GM18519 (cell line): ENCODE measurements at regions not wholly inside any gene's neighbourhood (a gene's known extent, or its start where the extent isn't known, plus 50 kb on each side); places are given as distances from the start of the nearest gene placed in this dataset.
"Not testable (repeated sequence)": the region's sequence is repeated elsewhere in the genome, so short reads cannot be mapped to it uniquely, and the experiment has no call there.

ENCODE experiments used
- ATAC-seq: cut with Tn5 transposase; IDR thresholded peaks from one replicate; pipeline ENCODE4 v1.9.1; 2021; ENCODE audit warnings: mild to moderate bottlenecking, moderate library complexity; ENCODE audit not compliant: unreplicated experiment, low FRiP score

DNA sequence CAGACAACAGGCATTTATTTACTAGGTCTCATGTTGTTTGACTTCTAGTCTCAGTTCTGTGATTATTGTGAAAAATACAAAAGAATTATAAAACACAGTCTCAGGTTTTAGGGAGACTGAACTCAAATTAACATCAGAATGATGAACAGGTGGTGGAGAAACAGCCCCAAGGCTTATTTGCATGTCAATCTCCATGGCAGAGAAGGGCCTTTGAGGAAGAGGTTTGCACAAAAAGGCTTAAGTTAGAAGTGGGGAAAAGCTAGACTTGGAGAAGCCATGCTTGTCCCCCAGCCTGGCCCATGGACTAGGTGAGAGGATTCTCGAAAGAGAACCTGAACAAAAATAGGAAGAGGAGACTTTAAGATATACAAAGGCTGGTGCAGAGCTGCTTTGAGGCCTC, 183.3 kb downstream of the EDN1 start:
- ATAC-seq: no peak

DNA sequence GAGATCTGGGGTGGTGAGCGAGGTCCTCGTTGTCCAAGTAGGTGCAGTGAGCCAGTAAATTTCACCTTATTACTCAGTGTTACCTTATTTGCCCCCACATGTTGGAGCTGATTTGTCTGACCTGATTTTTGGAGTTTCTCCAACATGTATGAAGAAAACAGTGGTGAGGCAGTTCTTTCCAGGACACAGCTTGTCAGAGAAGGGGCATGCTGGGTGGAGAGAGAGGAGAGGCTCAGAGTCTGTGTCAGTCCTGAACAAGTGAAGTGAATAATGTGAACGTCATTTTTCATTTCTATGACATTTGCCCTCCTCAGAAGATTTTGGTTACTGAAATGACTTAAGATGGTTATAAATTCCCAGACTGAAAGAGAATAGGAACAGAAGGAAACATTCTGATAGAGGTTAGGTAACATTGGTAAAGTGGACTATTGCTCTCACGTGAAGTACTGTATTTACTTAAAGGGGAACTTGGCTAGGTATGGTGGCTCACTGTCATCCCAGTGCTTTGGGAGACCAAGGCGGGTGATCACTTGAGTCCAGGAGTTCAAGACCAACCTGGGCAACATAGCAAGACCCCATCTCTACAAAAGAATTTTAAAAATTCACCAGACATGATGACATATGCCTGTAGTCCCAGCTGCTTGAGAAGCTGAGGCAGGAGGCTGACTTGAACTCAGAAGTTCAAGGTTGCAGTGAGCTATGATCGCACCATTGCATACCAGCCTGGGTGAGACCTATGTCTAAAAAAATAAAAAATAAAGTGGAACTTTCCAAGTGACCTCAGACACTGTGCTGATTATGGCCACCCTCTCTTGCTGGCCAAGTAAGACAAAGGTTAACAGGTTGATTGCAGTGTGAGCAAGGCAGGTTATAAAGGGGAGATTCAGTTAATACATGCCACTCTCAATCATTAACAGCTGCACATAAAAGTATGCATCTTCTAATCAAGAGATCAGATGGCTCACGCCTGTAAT, 184.3 kb downstream of the EDN1 start:
- no peak for ATAC-seq

DNA sequence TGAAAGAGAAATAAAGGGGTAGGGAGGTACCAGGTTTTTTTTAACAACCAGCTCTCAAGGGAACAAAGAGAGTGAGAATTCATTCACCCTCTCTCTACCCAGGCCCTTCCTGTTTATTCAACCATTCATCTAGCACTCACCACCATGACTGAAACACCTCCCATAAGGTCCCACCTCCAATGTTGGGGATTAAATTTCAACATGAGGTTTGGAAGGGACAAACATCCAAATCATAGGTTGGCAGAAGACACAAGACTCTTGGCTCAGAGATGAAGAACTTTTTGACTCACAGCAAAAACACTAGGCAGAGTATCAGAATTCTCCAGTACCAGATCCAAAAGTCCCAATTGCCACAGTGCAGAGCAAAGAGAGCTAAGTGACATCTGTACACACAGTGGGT, 186.3 kb downstream of the EDN1 start:
- ATAC-seq: no peak

DNA sequence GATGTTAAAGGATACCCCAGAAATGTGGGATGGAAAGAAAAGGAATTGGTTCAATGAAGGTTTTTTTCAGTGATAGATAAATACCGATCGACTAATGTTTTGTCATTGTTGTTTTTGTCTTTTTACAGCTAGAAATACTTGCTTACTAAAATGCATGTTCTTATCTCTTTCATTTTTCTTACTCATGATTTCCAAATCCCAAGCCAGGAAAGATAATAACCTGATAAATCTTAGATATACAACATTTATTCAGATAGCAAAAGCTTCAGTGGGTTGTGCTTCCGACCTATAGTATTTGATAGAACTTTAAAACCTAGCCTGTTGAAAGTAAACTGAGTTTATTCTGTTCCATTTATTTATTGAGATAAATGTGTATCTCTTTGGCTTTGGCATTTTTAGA, 187.5 kb downstream of the EDN1 start:
- ATAC-seq: no peak

DNA sequence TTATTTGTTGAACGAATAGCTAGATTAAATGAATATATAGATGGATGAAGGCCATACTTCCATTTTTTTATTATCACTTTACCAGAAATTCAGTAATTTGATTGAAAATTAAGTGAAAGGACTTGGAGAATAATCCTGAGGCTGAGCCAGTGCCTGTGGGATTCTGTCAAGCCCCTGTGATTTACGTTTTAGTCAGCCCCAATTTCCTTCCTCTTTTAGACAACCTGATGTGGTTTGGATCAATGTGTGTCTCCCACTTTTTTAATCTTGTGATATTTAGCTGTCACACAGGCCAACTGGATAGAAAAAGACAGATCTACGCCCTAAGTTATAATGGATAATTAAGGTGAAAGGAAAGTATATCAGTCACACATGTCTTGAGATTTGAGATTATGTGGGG, 188.8 kb downstream of the EDN1 start:
- no peak for ATAC-seq

DNA sequence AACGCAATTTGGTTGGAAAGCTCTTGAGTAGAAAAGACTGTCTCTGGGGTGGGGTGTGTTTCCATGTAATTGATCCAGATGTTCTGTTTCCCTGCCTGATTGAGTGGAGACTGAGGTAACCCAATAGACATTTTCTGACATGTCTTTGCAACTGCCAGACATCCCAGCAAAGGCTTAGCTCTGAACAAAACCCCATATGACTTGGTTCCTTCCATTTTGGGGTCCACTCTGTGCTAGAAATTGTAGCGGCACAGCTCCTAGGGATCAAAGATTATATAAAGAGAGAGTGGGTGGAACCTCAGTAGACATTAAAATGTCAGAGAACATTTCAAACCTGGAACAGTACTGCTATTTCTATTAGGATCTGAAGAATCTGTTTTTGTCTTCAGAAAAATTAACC, 189.3 kb downstream of the EDN1 start:
- no peak for ATAC-seq

DNA sequence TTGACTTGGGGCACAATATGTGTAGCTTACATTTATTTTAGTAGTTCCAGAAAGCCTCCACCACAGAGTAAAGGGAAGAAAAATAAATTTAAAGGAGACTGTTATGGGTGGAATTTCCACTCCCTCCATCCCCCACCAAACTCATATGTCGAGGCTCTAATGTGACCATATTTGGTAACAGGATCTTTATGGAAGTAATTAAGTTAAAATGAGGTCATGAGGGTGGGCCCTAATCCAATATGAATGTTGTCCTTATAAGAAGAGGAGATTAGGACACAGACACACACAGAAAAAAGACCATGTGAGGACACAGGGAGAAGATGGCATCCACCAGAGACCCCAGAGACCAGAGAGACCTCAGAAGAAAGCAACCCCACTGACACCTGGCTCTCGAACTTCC, 189.7 kb downstream of the EDN1 start:
- ATAC-seq: no peak

DNA sequence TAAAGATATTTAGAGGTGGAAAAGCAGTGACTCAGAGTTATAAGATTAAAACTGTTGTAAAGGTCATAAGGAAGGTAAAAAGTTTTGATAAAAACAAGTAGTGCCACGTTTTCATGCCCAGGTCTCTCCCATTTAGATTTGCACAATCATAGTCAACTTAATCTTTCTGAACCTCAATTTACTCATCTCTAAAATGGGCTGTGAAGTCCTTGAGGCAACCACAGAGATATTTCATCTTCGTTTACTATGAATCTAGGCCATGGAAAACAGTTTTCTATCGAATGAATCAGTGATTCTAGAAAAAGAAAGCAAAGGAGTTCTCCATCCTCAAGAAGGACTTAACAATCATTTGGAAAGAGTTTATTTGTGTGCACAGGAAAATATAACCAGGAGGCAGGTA, 190.2 kb downstream of the EDN1 start:
- no peak for ATAC-seq

DNA sequence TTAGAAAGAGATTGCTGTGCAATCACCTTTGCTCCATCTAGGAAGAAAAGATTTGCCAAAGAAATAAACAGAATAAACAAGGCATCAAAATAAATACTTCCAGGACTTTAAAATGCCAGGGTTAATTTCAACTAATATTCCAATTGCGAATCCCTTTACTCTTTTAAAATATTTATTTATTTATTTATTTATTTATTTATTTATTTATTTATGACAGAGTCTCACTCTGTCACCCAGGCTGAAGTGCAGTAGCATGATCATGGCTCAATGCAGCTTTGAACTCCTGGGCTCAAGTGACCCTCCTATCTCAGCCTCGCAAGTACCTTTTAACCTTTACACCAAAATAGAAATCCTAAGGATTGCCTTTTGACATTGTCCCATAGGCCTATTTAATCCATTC, 191.1 kb downstream of the EDN1 start:
- no peak for ATAC-seq

DNA sequence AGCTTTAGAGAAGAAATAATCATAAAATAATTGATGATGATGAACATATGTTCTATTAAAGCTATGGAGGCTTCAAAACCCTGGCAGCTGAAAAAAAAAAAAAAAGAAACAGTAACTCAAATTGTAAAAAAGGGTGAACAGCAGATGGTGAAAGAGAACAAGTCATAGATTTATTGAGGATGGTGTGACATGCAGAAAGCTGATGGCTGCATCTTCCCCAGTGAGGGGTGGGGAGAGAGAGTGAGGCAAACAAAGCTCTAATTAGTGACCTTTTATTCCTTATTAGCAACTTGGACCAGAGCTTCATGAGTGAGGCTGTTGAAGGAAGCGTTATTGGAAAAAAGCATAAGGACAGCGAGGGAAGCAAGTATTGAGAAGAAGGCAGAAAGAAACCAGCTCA, 191.7 kb downstream of the EDN1 start:
- no peak for ATAC-seq

DNA sequence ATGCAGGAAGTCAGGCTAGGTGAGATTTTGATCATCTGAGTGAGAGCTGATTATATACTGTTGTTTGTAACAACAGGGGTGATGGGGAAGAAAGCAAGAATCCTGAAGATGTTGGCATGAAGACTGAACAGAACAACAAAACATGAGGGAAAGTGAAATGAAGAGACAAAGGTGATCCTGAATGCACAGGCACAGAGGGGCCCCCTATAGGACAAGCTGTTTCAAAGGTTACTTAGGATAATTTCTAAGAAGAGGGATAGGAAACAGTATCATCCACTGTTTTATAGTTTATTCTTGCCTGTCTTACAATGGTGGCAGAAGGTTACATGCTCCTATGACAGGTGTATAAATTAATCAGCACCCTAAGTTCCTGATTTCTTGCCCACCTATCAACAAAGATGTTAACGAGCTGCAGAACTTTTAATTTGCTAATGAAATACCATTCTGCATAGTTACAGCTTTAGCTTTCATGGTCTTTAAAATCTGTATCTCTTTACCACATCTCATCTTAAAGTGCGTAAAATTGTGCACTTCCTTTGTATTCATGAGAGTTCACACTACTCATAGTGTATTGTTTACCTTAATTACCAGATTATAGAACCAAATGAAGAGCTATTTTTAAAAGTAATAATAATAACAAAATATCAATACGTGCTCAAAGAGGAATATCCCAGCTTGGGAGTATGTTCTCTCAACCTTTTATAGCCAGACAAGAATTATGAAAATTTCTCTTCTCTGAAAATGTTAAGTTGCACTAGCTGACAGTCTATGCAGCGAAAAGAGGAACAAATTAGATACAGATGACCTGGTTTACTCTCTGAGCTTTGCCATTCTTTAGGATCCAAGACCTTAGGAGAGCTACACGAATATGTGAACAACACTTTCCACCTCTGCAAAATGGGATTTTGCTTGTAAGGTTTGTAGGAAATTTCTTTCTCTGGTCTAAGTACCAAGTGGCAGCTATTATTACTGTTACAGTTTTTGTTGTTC, 192.5 kb downstream of the EDN1 start:
- ATAC-seq: no peak

DNA sequence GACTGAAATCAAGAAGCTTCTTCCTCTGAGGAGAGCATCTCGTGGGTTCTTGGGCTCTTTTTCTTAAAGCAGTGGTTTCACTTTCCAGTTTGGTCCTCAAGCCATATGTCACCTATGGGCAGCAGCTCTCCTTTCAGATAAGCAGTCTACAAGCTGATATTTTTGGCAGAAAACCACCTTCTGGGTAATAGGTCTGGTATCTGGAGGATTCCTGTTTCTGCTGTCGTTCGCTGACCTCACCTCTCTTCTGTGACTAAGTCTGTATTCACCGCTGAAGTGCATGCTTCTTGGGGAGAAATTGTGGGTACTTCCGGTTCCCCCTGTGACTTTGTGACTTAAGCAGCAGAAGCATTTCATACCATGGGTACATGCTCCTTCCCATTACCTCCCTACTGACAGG, 193.6 kb downstream of the EDN1 start:
- ATAC-seq: peak; percentile 70

DNA sequence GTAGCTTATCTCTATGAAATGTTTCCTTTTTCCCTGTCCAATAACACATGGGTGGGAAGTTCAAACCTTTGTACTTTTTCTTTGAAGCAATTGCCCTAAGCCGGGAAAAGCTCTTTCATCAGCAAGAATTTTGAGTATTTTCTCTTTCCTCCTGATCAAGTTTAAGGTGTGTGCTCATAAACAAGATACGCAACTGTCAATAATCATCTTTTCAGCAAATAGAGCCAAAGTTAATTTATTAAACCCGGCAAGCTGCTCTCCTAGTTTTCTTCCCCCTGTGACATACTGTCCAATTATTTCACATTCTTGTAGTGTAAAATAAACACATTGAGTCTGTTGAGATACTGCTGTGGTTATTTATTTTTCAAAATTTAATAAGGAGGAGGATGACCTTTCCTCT, 194.4 kb downstream of the EDN1 start:
- ATAC-seq: no peak

DNA sequence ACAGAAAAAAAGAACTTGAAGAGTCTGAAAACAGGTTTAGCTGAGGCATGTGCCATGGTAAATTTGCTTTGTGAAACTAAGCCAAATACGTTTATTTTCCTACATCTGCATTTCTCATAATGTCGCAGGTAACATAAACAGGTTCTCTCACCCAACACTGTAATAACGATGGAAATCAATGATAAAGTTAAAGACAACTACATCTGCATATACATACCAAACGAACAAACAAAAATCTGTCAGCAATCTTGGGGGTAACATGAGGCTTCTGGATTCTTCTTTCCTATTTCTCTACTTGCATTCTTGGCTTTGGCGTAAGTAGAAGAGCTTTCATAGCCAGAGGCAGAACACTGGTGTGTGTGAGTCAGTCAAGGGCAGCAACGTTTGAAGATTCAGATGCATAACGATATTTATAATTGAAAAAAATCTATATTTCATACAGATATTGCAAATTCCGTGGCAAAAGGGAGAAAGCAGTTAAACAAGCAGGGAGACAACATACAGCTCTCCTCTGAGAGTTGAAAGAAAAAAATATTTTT, 195.1 kb downstream of the EDN1 start:
- ATAC-seq: no peak

DNA sequence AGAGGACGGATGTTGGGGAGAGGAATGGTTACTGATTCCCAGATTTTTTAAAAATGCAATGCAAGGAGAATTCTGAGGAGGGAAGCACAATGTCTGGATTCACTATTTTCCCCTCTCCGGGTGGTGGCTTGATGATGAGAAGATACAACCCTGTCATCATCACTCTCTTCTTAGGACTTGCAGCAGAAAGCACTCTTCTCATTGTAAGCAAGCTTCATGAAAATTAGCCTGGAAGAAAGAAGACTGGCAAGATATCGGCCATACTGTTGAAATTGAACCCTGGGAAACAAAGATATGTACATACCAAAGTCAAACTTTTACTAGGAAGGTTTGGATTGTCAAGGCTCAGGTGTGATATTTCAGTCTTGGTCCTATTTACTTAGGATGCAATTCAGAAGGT, 195.7 kb downstream of the EDN1 start:
- ATAC-seq: no peak

DNA sequence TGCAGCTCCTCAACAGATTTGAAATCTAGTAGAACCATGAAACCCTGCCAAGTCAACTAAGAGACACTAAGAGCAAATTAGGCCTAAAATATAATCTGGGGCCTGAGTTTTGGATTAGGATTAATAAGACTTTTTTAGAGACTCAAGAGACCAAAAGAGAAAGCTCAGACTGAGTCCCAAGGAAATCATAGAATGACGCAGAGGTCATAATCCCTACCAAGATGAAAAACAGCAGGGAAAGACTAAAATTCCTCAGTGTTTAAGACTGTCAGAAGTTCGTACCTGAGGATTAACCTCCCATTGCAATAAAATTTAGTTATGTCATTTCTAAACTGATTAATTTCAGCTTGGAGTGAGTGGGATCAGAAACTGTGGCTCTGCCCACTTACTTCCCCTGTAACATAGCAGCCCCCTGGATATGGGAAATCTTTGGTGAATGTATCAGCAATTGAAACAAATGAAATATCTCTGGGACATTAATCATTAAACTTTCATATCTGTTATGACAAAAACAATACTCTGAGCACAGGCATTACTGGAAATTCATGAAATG, 200.3 kb downstream of the EDN1 start:
- ATAC-seq: no peak

DNA sequence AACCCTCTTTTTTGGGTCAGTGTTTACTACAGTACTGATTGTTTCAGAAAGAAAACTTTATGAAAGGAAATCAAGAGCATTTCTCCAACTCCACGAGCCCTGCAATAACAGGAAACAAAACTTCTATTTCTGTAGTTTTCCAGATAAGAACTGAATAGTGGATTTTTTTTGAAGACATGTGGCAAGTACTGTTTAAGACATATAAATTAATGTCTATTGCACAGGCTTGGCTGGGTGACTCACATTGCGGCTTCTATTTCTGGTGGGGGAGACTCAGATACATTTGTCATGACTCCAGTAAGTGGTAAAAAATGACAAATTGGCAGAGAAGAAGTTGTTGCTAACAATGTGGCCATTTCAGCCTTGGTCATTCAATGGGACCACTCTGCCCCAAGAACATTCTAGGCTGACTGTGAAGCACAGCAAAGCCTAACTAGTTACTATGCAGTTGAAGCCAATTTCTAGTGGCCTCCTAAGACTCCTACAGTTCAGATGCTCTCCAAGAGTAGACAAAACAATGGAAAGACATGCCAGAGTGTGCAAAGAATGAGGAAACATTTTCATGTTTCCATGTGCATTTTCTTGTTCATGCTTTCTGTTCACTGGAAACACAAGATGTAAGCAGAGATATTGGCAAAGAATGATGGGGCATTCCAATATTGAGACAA, 200.9 kb downstream of the EDN1 start:
- no peak for ATAC-seq

DNA sequence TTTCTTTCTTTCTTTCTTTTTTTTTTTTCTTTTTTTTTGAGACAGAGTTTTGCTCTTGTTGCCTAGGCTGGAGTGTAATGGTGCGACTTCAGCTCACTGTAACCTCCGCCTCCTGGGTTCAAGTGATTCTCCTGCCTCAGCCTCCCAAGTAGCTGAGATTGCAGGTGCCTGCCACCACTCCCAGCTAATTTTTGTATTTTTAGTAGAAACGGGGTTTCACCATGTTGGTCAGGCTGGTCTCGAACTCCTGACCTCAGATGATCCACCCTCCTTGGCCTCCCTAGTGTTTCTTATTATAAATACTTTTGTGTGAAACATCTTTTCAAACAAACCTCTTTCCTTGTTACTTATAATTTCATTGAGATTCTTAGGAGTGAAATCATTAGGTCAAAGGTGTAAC, 202.8 kb downstream of the EDN1 start:
- not testable (repeated sequence) for ATAC-seq

DNA sequence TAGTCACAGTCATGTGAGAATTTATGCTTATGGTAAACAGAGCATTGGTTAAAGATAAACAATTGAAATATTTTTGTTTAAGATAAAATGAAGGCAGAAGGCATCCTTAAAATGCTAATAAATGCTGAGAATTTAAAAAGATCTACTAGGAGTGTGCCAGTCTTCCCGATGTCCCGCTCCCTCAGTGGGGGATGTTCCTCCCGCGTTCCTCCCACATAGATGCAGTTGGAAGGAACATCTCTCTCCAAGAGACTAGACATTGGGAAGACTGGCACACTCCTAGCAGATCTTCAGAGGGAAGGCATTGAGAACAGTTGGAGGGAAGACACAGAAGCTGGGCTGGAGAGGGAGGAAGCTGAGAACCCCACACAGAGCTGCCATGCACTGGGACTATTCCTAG, 203.3 kb downstream of the EDN1 start:
- no peak for ATAC-seq

DNA sequence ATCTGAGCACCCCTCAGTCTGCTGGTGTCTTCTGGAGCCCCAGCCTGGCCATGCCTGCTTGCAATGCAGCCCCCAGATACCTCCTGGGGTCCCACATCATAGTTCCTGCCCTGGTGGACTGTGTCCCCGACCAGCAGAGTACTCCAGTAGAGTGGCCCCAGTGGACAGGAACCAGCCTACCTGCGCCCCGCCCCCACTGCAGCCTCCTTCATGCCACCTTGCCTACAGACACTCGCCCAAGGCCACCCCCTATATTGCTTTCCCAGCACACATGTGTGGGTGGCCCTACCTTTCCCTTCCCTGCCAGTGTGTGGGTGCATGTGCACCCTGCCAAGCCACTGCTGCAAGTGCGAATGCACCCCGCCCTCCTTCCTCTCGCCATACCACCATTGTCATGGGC, 204.0 kb downstream of the EDN1 start:
- ATAC-seq: no peak
